ENCODE measurements at regions not wholly inside any gene's neighbourhood (a gene's known extent, or its start where the extent isn't known, plus 50 kb on each side); places are given as distances from the start of the nearest gene placed in this dataset.

DNA sequence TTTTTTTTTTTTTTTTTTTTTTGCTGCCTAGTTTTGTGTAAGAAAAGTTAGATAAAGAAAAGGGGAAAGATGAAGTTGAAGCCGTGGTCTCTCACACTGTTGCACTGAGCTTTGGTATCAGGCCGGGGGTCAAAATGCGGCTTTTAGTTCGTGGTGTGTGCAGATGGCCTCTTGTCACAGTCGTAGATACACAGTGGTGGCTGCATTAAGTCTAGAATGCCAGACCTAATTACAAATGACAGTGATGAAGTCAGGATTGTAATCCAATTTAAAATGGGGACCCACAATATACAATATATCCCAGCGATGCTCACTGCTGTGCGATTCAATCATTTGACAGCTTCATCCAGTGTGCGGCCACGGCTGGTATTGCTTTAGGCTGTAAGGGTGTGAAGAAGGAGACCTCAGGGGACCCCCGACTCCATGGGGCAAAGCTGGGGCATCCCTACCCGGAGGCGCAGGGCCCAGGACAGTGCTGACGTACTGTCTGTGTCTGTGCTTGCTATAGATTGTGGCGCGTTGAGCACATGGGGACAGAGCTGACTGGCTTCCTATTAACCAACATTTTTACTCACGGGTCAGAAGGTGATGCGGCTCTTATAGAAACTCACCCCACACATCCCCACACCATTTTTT, 210.0 kb upstream of the SOX4 start:
- TF ChIP-seq POLR2A (IDR thresholded peaks at IDR 0.05) (no peak), POLR2AphosphoS5 (IDR thresholded peaks at IDR 0.05; ENCODE audit: insufficient read depth in 1 of 2, low read depth in 1 of 2) (no peak)
- TF ChIP-seq, protein P1, sequence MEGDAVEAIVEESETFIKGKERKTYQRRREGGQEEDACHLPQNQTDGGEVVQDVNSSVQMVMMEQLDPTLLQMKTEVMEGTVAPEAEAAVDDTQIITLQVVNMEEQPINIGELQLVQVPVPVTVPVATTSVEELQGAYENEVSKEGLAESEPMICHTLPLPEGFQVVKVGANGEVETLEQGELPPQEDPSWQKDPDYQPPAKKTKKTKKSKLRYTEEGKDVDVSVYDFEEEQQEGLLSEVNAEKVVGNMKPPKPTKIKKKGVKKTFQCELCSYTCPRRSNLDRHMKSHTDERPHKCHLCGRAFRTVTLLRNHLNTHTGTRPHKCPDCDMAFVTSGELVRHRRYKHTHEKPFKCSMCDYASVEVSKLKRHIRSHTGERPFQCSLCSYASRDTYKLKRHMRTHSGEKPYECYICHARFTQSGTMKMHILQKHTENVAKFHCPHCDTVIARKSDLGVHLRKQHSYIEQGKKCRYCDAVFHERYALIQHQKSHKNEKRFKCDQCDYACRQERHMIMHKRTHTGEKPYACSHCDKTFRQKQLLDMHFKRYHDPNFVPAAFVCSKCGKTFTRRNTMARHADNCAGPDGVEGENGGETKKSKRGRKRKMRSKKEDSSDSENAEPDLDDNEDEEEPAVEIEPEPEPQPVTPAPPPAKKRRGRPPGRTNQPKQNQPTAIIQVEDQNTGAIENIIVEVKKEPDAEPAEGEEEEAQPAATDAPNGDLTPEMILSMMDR (IDR thresholded peaks at IDR 0.05) = no peak
- H3K36me3 ChIP-seq = no peaks in the 10 kb centered on the region
- no peak for DNase-seq (ENCODE audit: extremely low spot score in 2 of 2)
- no peak overlapping the region for H3K4me3 ChIP-seq
- H3K27me3 ChIP-seq = no peaks in the 10 kb centered on the region
- peak overlapping the region; percentile 72 for H3K27ac ChIP-seq
- intact Hi-C loops (cut with DNase I) = no loop called here
- H3K9me3 ChIP-seq = no peaks in the 10 kb centered on the region
- peaks cover 6% of the 10 kb centered on the region for H3K4me1 ChIP-seq

DNA sequence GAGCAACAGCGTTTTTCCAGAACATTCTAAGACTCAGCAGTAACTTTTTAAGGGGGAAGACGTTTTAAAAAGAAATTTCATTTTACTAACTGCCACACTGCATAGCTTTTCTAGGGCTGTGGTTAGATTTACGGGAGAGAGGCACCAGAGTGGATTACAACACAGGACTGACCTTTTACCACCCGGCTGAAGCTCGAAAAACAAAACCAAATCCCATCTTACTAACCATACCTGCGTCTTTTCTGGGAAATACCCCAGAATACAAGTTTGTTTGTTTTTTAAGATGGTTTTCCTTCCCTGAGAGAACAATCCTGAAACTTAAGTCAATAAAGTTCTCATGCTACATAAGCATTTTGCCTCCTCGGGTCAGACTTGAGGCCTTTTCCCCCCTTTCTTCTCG, 209.3 kb upstream of the SOX4 start:
- DNase-seq (ENCODE audit: extremely low spot score in 2 of 2) = no peak
- Histone ChIP-seq H3K4me3 (no peak overlapping the region), H3K4me1 (peaks cover 6% of the 10 kb centered on the region), H3K27ac (peak overlapping the region; percentile 72), H3K27me3 (no peaks in the 10 kb centered on the region), H3K9me3 (no peaks in the 10 kb centered on the region), H3K36me3 (no peaks in the 10 kb centered on the region)
- TF ChIP-seq POLR2A (IDR thresholded peaks at IDR 0.05) (no peak), POLR2AphosphoS5 (IDR thresholded peaks at IDR 0.05; ENCODE audit: insufficient read depth in 1 of 2, low read depth in 1 of 2) (no peak)
- TF ChIP-seq, protein P1 (IDR thresholded peaks at IDR 0.05) = no peak
- intact Hi-C loops (cut with DNase I) = no loop called here

DNA sequence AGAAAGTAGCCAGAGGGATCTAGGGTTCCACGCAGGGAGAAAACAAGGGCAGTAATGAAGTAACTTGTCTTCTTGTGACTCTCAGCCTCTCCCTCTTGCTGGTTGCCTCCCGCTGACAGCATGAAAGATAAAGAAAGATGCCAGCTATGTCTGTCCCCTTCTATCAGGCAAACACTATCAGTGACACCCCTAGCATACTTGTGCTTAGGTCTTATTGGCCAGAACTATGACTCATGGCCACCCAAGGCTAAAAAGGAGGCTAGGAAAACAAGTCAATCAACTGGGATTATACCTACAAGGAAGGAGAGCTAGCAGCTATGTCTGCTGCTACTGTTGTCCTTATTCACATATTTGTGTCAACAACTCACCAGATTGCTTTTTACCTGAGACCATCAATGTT, 206.8 kb upstream of the SOX4 start:
- Histone ChIP-seq H3K4me1 (peaks cover 6% of the 10 kb centered on the region), H3K4me3 (no peak overlapping the region), H3K36me3 (no peaks in the 10 kb centered on the region), H3K27me3 (no peaks in the 10 kb centered on the region), H3K9me3 (no peaks in the 10 kb centered on the region), H3K27ac (no peak overlapping the region)
- intact Hi-C loops (cut with DNase I) = no loop called here
- TF ChIP-seq, protein P1 (IDR thresholded peaks at IDR 0.05) = no peak
- TF ChIP-seq POLR2A (IDR thresholded peaks at IDR 0.05) (no peak), POLR2AphosphoS5 (IDR thresholded peaks at IDR 0.05; ENCODE audit: insufficient read depth in 1 of 2, low read depth in 1 of 2) (no peak)
- DNase-seq (ENCODE audit: extremely low spot score in 2 of 2) = no peak

DNA sequence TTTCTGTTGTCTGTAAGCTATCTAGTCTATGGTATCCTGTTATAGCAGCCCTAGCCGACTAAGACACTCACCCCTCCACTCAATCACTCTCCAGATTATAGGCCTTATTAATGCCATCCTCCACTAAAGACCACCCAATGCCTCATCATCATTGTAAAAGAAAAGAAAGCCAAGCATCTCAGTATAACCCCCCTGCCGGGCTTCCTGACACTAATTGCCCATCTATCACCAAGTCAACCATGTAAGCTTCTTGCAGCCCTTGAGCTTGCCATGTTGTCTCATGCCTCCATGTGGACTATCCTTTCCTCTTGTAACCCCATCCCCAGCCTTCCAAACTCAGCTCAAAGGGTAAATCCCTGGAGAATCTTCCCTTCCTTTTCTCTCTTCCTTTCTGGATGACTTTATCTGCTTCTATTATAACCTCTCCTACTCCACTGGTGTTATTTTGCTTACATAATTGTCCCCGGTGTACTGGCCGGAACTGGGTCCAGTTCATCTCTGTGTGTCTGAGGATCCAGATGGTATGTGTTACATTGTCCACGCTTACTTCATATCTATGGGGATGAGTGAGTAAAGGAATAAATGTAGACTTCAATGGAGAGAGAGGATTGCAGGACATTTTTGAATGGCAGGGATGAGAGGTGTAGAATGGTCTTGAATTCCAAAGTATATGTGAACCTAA, 202.9 kb upstream of the SOX4 start:
- H3K4me1 ChIP-seq = no peaks in the 10 kb centered on the region
- no peak overlapping the region for H3K27ac ChIP-seq
- H3K27me3 ChIP-seq = no peaks in the 10 kb centered on the region
- no peak for DNase-seq (ENCODE audit: extremely low spot score in 2 of 2)
- intact Hi-C loops (cut with DNase I) = no loop called here
- H3K9me3 ChIP-seq = no peaks in the 10 kb centered on the region
- H3K36me3 ChIP-seq = no peaks in the 10 kb centered on the region
- H3K4me3 ChIP-seq = no peak overlapping the region
- TF ChIP-seq, protein P1 (IDR thresholded peaks at IDR 0.05) = no peak
- no peak for TF ChIP-seq POLR2A (IDR thresholded peaks at IDR 0.05)
- no peak for TF ChIP-seq POLR2AphosphoS5 (IDR thresholded peaks at IDR 0.05; ENCODE audit: insufficient read depth in 1 of 2, low read depth in 1 of 2)

DNA sequence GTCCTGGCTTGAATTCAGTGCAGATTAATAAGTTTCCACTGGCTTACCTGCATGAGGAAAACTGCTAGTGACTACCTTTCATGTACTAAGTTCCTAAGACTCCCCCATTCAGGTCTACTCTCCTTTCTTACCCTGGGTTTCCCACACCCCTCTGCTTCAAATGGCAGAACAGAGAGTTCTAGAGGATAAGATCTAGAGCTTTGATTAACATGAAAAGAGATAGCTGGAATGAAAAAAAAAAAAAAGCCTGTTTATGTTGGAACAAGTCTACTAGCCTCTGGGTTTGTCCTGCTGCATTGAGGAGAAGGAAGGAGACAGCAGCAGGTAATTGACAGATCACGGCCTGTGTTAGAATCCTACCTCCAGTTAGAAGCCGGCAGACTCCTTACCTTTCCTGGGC, 201.4 kb upstream of the SOX4 start:
- intact Hi-C loops (cut with DNase I) = no loop called here
- Histone ChIP-seq H3K4me1 (no peaks in the 10 kb centered on the region), H3K27me3 (no peaks in the 10 kb centered on the region), H3K4me3 (no peak overlapping the region), H3K36me3 (no peaks in the 10 kb centered on the region), H3K27ac (no peak overlapping the region), H3K9me3 (no peaks in the 10 kb centered on the region)
- no peak for DNase-seq (ENCODE audit: extremely low spot score in 2 of 2)
- TF ChIP-seq POLR2AphosphoS5 (IDR thresholded peaks at IDR 0.05; ENCODE audit: insufficient read depth in 1 of 2, low read depth in 1 of 2) = no peak
- TF ChIP-seq POLR2A (IDR thresholded peaks at IDR 0.05) = no peak
- TF ChIP-seq, protein P1 (IDR thresholded peaks at IDR 0.05) = no peak
